ENCODE measurements at regions not wholly inside any gene's neighbourhood (a gene's known extent, or its start where the extent isn't known, plus 50 kb on each side); places are given as distances from the start of the nearest gene placed in this dataset.

- TF ChIP-seq CTCF (IDR thresholded peaks at IDR 0.05): no peak
- TF ChIP-seq POLR2A (IDR thresholded peaks at IDR 0.05): no peak
These were observed 148.1 kb upstream of the GDF10 start for GRCh38 chr10:47151920-47152319.

All from lower leg skin (tissue), 3 donors.